GM12878 (cell line): ENCODE measurements at regions not wholly inside any gene's neighbourhood (a gene's known extent, or its start where the extent isn't known, plus 50 kb on each side); places are given as distances from the start of the nearest gene placed in this dataset.

Experiments
- ATF3 ChIP-seq: IDR thresholded peaks from 2 replicates; pipeline ENCODE4 v1.6.1; 2011; ENCODE audit warnings: low read depth, mild to moderate bottlenecking, low read length, moderate library complexity, borderline replicate concordance; ENCODE audit errors: extremely low read depth
- CTCF ChIP-seq, 3 experiments: IDR thresholded peaks in 2 of 3; conservative IDR thresholded peaks in 1 of 3; 2 replicates each; pipeline ENCODE4 v1.5.1; 2011; ENCODE audit warnings: low read depth in 3 of 3, low read length in 3 of 3, mild to moderate bottlenecking in 3 of 3, control low read depth in 2 of 3, moderate library complexity in 2 of 3, inconsistent platforms in 1 of 3, mixed read lengths in 1 of 3; ENCODE audit not compliant: control insufficient read depth in 2 of 3, insufficient read depth in 1 of 3; ENCODE audit errors: extremely low read depth in 1 of 3
- FOXM1 ChIP-seq: IDR thresholded peaks from 2 replicates; pipeline ENCODE4 v1.6.1; 2012; ENCODE audit warnings: low read depth, mild to moderate bottlenecking, inconsistent platforms, low read length, moderate library complexity
- HDGF ChIP-seq: fragments of 450-650 bp; IDR thresholded peaks from 2 replicates; pipeline ENCODE4 v1.6.1; 2016; ENCODE audit warnings: antibody characterized with exemption
- NFYA ChIP-seq: IDR thresholded peaks from 2 replicates; pipeline ENCODE4 v1.6.1; 2011; ENCODE audit warnings: low read depth, mild to moderate bottlenecking, low read length, improper control_type of control experiment, borderline replicate concordance
- NR2F1 ChIP-seq: fragments of 450-650 bp; conservative IDR thresholded peaks from 2 replicates; pipeline ENCODE4 v1.6.1; 2017; ENCODE audit warnings: mild to moderate bottlenecking
- PML ChIP-seq: IDR thresholded peaks from 2 replicates; pipeline ENCODE4 v1.6.1; 2012; ENCODE audit warnings: low read length, inconsistent platforms
- POLR2A ChIP-seq: IDR thresholded peaks from 2 replicates; pipeline ENCODE4 v1.6.1; 2011; ENCODE audit warnings: low read depth, mild to moderate bottlenecking, low read length
- SMAD1 ChIP-seq: fragments of 450-650 bp; IDR thresholded peaks from 2 replicates; pipeline ENCODE4 v1.6.1; 2018; ENCODE audit warnings: mild to moderate bottlenecking, low read depth; ENCODE audit not compliant: partially characterized antibody
- SMC3 ChIP-seq: IDR thresholded peaks from 2 replicates; pipeline ENCODE4 v1.6.1; 2011; ENCODE audit warnings: low read length, improper control_type of control experiment, borderline replicate concordance
- TF ChIP-seq, protein P1 (sequence below): fragments of 450-650 bp; IDR thresholded peaks from 2 replicates; pipeline ENCODE4 v1.6.1; 2017; ENCODE audit warnings: mild to moderate bottlenecking

DNA sequence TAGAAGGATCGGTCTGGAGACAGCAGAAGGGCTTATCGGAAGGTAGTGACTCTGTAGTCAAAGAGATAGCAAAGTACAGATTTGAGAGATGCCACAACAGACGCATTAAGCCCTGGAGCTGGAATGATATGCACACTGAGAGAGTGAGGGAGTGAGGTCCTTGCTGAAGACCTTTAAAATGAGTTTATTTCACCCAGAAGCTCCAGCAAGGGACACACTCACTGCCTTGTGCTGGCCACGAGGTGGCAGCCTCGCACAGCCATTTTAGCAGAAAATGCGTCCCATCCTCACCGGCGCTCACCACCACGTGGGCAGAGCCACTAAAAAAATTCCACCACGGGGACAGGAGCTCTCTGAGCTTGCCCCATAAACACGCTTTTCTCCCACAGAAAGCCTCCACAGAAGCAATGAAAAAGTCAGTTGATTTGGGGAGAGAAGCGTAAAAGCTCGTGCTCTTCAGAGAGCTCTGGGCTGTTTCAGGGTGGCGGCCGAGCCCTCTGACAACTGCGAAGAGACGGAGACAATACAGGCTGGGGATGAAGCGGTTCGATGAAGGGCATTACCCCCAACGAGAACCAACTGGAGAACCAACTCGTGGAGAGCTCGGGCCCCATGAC lies 163.0 kb upstream of the KLF14 start (continued):
- peak; percentile 75 to 87 (median 83) for TF ChIP-seq CTCF (IDR thresholded peaks at IDR 0.05 in 2 of 3, conservative IDR thresholded peaks at IDR 0.05 in 1 of 3; ENCODE audit: control insufficient read depth in 2 of 3, extremely low read depth in 1 of 3, insufficient read depth in 1 of 3, low read depth in 3 of 3, low read length in 3 of 3)
- peak; percentile 42; the same call in 1 of the 2 replicates for TF ChIP-seq ATF3
- TF ChIP-seq POLR2A: peak; percentile 57; the same call in 1 of the 2 replicates
- TF ChIP-seq, protein P1, sequence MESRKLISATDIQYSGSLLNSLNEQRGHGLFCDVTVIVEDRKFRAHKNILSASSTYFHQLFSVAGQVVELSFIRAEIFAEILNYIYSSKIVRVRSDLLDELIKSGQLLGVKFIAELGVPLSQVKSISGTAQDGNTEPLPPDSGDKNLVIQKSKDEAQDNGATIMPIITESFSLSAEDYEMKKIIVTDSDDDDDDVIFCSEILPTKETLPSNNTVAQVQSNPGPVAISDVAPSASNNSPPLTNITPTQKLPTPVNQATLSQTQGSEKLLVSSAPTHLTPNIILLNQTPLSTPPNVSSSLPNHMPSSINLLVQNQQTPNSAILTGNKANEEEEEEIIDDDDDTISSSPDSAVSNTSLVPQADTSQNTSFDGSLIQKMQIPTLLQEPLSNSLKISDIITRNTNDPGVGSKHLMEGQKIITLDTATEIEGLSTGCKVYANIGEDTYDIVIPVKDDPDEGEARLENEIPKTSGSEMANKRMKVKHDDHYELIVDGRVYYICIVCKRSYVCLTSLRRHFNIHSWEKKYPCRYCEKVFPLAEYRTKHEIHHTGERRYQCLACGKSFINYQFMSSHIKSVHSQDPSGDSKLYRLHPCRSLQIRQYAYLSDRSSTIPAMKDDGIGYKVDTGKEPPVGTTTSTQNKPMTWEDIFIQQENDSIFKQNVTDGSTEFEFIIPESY: peak; percentile 67
- TF ChIP-seq SMAD1: no peak
- no peak for TF ChIP-seq NR2F1
- TF ChIP-seq SMC3: peak; percentile 85
- TF ChIP-seq NFYA: no peak
- no peak for TF ChIP-seq HDGF
- no peak; the same call in 1 of the 2 replicates for TF ChIP-seq FOXM1
- TF ChIP-seq PML: 0 out of 2 replicates have a peak, but pooled peaks have one; percentile 9
